NOMO-1 treated with dmso at 0.1 percent for 144 hours (cell line): ENCODE measurements at regions not wholly inside any gene's neighbourhood (a gene's known extent, or its start where the extent isn't known, plus 50 kb on each side); places are given as distances from the start of the nearest gene placed in this dataset.

Experiments
- DNase-seq: peaks from one replicate; lab custom pipeline; 2025; ENCODE audit not compliant: unreplicated experiment; lab: John Stamatoyannopoulos, UW

- no peak for DNase-seq
These were observed 280.5 kb downstream of the RNF144B start for GRCh38 chr6:18667612-18668011.

GRCh38 chr6:18668994-18669393 is 281.8 kb downstream of the RNF144B start:
- DNase-seq: no peak

GRCh38 chr6:18672852-18673251 is 285.7 kb downstream of the RNF144B start:
- DNase-seq: no peak

- DNase-seq: no peak
These were observed 287.2 kb downstream of the RNF144B start for GRCh38 chr6:18674346-18674745.

- no peak for DNase-seq
These were observed 288.7 kb downstream of the RNF144B start for GRCh38 chr6:18675881-18676280.

GRCh38 chr6:18676548-18676947 is 289.4 kb downstream of the RNF144B start:
- no peak for DNase-seq

- no peak for DNase-seq
These were observed 293.7 kb downstream of the RNF144B start for GRCh38 chr6:18680842-18681241.

- DNase-seq: no peak
These were observed 294.8 kb downstream of the RNF144B start for GRCh38 chr6:18681832-18682503.

GRCh38 chr6:18684343-18684742 is 297.2 kb downstream of the RNF144B start:
- DNase-seq: no peak

- DNase-seq: no peak
These were observed 306.0 kb downstream of the RNF144B start for GRCh38 chr6:18692929-18693685.

- DNase-seq: no peak
These were observed 306.7 kb downstream of the RNF144B start for GRCh38 chr6:18693881-18694280.

GRCh38 chr6:18703546-18703945 is 316.4 kb downstream of the RNF144B start:
- no peak for DNase-seq

- no peak for DNase-seq
These were observed 320.7 kb downstream of the RNF144B start for GRCh38 chr6:18707714-18708439.

GRCh38 chr6:18712595-18712994 is 325.4 kb downstream of the RNF144B start:
- DNase-seq: no peak

- no peak for DNase-seq
These were observed 332.9 kb downstream of the RNF144B start for GRCh38 chr6:18720075-18720474.

GRCh38 chr6:18724056-18724455 is 336.9 kb downstream of the RNF144B start:
- DNase-seq: no peak

- DNase-seq: no peak
These were observed 338.3 kb downstream of the RNF144B start for GRCh38 chr6:18725449-18725848.

GRCh38 chr6:18733921-18734550 is 346.9 kb downstream of the RNF144B start:
- DNase-seq: no peak

GRCh38 chr6:18741741-18742140 is 354.6 kb downstream of the RNF144B start:
- no peak for DNase-seq

GRCh38 chr6:18742406-18742805 is 355.3 kb downstream of the RNF144B start:
- DNase-seq: no peak

GRCh38 chr6:18746727-18747126 is 359.6 kb downstream of the RNF144B start:
- no peak for DNase-seq
